ENCODE measurements at regions not wholly inside any gene's neighbourhood (a gene's known extent, or its start where the extent isn't known, plus 50 kb on each side); places are given as distances from the start of the nearest gene placed in this dataset.

- Mint-ChIP-seq H3K9me3 (no peaks in the 10 kb centered on the region), H3K27ac (peak overlapping the region in 1 of 6 donors; percentile 24), H3K27me3 (no peaks in the 10 kb centered on the region), H3K36me3 (peaks cover 0 to 2% of the 10 kb centered on the region in 2 donors), H3K4me1 (peaks cover 14 to 16% (median 16%) of the 10 kb centered on the region in 3 donors), H3K4me3 (no peak overlapping the region)
- DNase-seq (no peak), ATAC-seq (ENCODE audit: low read depth in 2 of 2) (no peak)
Measured at GRCh38 chr12:124436366-124436765, 131.0 kb downstream of the NCOR2 start.

- Mint-ChIP-seq H3K27ac (peak overlapping the region in 2 of 6 donors; percentile 42), H3K4me3 (no peak overlapping the region), H3K27me3 (no peaks in the 10 kb centered on the region), H3K36me3 (no peaks in the 10 kb centered on the region), H3K9me3 (no peaks in the 10 kb centered on the region), H3K4me1 (peaks cover 14 to 21% (median 18%) of the 10 kb centered on the region in 3 donors)
- no peak for ATAC-seq (ENCODE audit: low read depth in 2 of 2)
- no peak for DNase-seq
Measured at GRCh38 chr12:124435806-124436345, 131.5 kb downstream of the NCOR2 start.

- ATAC-seq (ENCODE audit: low read depth in 2 of 2) (no peak), DNase-seq (no peak)
- Mint-ChIP-seq H3K4me3 (no peak overlapping the region), H3K27me3 (no peaks in the 10 kb centered on the region), H3K36me3 (no peaks in the 10 kb centered on the region), H3K9me3 (no peaks in the 10 kb centered on the region), H3K4me1 (peaks cover 14 to 26% (median 20%) of the 10 kb centered on the region in 3 donors), H3K27ac (peak overlapping the region in 4 of 6 donors; percentile 19 to 86 (median 50))
Measured at GRCh38 chr12:124434951-124435805, 132.2 kb downstream of the NCOR2 start.

- ATAC-seq (ENCODE audit: low read depth in 2 of 2) (no peak), DNase-seq (no peak)
- Mint-ChIP-seq H3K4me1 (peaks cover 14 to 26% (median 20%) of the 10 kb centered on the region in 3 donors), H3K27me3 (no peaks in the 10 kb centered on the region), H3K4me3 (no peak overlapping the region), H3K9me3 (no peaks in the 10 kb centered on the region), H3K36me3 (no peaks in the 10 kb centered on the region), H3K27ac (peak overlapping the region in 5 of 6 donors; percentile 39 to 57 (median 47))
Measured at GRCh38 chr12:124434354-124434753, 133.1 kb downstream of the NCOR2 start.

- Mint-ChIP-seq H3K4me3 (no peak overlapping the region), H3K27ac (no peak overlapping the region), H3K4me1 (peaks cover 14 to 26% (median 20%) of the 10 kb centered on the region in 3 donors), H3K36me3 (no peaks in the 10 kb centered on the region), H3K9me3 (no peaks in the 10 kb centered on the region), H3K27me3 (no peaks in the 10 kb centered on the region)
- no peak for DNase-seq
- ATAC-seq (ENCODE audit: low read depth in 2 of 2), result no peak
Measured at GRCh38 chr12:124433879-124434278, 133.5 kb downstream of the NCOR2 start.

- H3K9me3 Mint-ChIP-seq, result no peaks in the 10 kb centered on the region
- H3K27ac Mint-ChIP-seq, result peak overlapping the region in 1 of 6 donors; percentile 40
- no peaks in the 10 kb centered on the region for H3K27me3 Mint-ChIP-seq
- H3K4me1 Mint-ChIP-seq, result peaks cover 14 to 26% (median 20%) of the 10 kb centered on the region in 3 donors
- ATAC-seq (ENCODE audit: low read depth in 2 of 2), result no peak
- no peak overlapping the region for H3K4me3 Mint-ChIP-seq
- no peak for DNase-seq
- H3K36me3 Mint-ChIP-seq, result no peaks in the 10 kb centered on the region
Measured at GRCh38 chr12:124433147-124433874, 134.1 kb downstream of the NCOR2 start.

- no peak for ATAC-seq (ENCODE audit: low read depth in 2 of 2)
- Mint-ChIP-seq H3K4me1 (peaks cover 14 to 20% (median 20%) of the 10 kb centered on the region in 3 donors), H3K36me3 (no peaks in the 10 kb centered on the region), H3K9me3 (no peaks in the 10 kb centered on the region), H3K27me3 (no peaks in the 10 kb centered on the region), H3K4me3 (peak overlapping the region in 1 of 8 donors; percentile 5), H3K27ac (peak overlapping the region in 3 of 6 donors; percentile 9 to 40 (median 10))
- DNase-seq, result no peak
Measured at GRCh38 chr12:124432376-124432775, 135.0 kb downstream of the NCOR2 start.

GRCh38 chr12:124431971-124432370 lies 135.4 kb downstream of the NCOR2 start:
- Mint-ChIP-seq H3K4me1 (peaks cover 14 to 20% (median 20%) of the 10 kb centered on the region in 3 donors), H3K4me3 (no peak overlapping the region), H3K36me3 (no peaks in the 10 kb centered on the region), H3K27me3 (no peaks in the 10 kb centered on the region), H3K9me3 (no peaks in the 10 kb centered on the region), H3K27ac (peak overlapping the region in 4 of 6 donors; percentile 39 to 86 (median 52))
- ATAC-seq (ENCODE audit: low read depth in 2 of 2) (no peak), DNase-seq (no peak)

- Mint-ChIP-seq H3K4me1 (peaks cover 14 to 24% (median 16%) of the 10 kb centered on the region in 3 donors), H3K27ac (peak overlapping the region in 2 of 6 donors; percentile 25 to 29)
Measured at GRCh38 chr12:124430491-124430890, 135.6 kb downstream of the RFLNA start.

GRCh38 chr12:124429535-124429934 lies 134.6 kb downstream of the RFLNA start:
- Mint-ChIP-seq H3K4me3 (no peak overlapping the region), H3K27ac (no peak overlapping the region), H3K9me3 (no peaks in the 10 kb centered on the region), H3K4me1 (peaks cover 10 to 24% (median 16%) of the 10 kb centered on the region in 3 donors), H3K27me3 (no peaks in the 10 kb centered on the region), H3K36me3 (peaks cover 13 to 14% of the 10 kb centered on the region in 2 donors)
- DNase-seq (no peak), ATAC-seq (ENCODE audit: low read depth in 2 of 2) (no peak)

More at GRCh38 chr12:124430491-124430890, 135.6 kb downstream of the RFLNA start:
- ATAC-seq (ENCODE audit: low read depth in 2 of 2), result no peak
- H3K36me3 Mint-ChIP-seq, result peaks cover 8 to 12% of the 10 kb centered on the region in 2 donors
- H3K4me3 Mint-ChIP-seq, result no peak overlapping the region
- DNase-seq, result no peak
- H3K27me3 Mint-ChIP-seq, result no peaks in the 10 kb centered on the region
- H3K9me3 Mint-ChIP-seq, result no peaks in the 10 kb centered on the region

- H3K36me3 Mint-ChIP-seq, result peaks cover 13 to 18% of the 10 kb centered on the region in 2 donors
- no peaks in the 10 kb centered on the region for H3K27me3 Mint-ChIP-seq
- no peak overlapping the region for H3K4me3 Mint-ChIP-seq
- H3K9me3 Mint-ChIP-seq, result no peaks in the 10 kb centered on the region
- DNase-seq (no peak), ATAC-seq (ENCODE audit: low read depth in 2 of 2) (no peak)
- peaks cover 10 to 24% (median 16%) of the 10 kb centered on the region in 3 donors for H3K4me1 Mint-ChIP-seq
- no peak overlapping the region for H3K27ac Mint-ChIP-seq
Measured at GRCh38 chr12:124428792-124429281, 133.9 kb downstream of the RFLNA start.

GRCh38 chr12:124428136-124428791 lies 133.4 kb downstream of the RFLNA start:
- peak overlapping the region in 1 of 6 donors; percentile 44 for H3K27ac Mint-ChIP-seq
- H3K36me3 Mint-ChIP-seq, result peaks cover 13 to 18% of the 10 kb centered on the region in 2 donors
- H3K4me1 Mint-ChIP-seq, result peaks cover 10 to 24% (median 16%) of the 10 kb centered on the region in 3 donors

More at GRCh38 chr12:124428136-124428791, 133.4 kb downstream of the RFLNA start:
- no peaks in the 10 kb centered on the region for H3K27me3 Mint-ChIP-seq
- DNase-seq (no peak), ATAC-seq (ENCODE audit: low read depth in 2 of 2) (no peak)
- no peaks in the 10 kb centered on the region for H3K9me3 Mint-ChIP-seq
- H3K4me3 Mint-ChIP-seq, result no peak overlapping the region
